Tibial artery (tissue), 4 donors: ENCODE measurements at regions not wholly inside any gene's neighbourhood (a gene's known extent, or its start where the extent isn't known, plus 50 kb on each side); places are given as distances from the start of the nearest gene placed in this dataset.

Source experiments
- DNase-seq, 2 donors: peaks; one replicate each; pipeline ENCODE4 v3.0.0-alpha.2; 2019
- H3K27ac ChIP-seq, 2 donors: fragments of 200-600 bp; sonication (generic) in 1 of 2; 1 replicate in 1 of 2; 2 replicates in 1 of 2; pipeline ENCODE4 v1.5.1; 2018 to 2019; ENCODE audit warnings: mild to moderate bottlenecking in 1 of 2
- H3K27me3 ChIP-seq, 2 donors: fragments of 200-600 bp; sonication (generic) in 1 of 2; one replicate each; pipeline versions ENCODE4 v1.5.1 to v1.6.0; 2016 to 2019
- H3K36me3 ChIP-seq, 3 donors: fragments of 200-600 bp; sonication (generic) in 2 of 3; one replicate each; pipeline ENCODE4 v1.5.1; 2016 to 2019; ENCODE audit warnings: mild to moderate bottlenecking in 2 of 3
- H3K4me1 ChIP-seq, 4 donors: fragments of 200-600 bp; sonication (generic) in 2 of 4; 1 replicate in 3 of 4; 2 replicates in 1 of 4; pipeline ENCODE4 v1.5.1; 2016 to 2019
- H3K4me3 ChIP-seq, 2 donors: fragments of 200-600 bp; sonication (generic) in 1 of 2; 1 replicate in 1 of 2; 2 replicates in 1 of 2; pipeline ENCODE4 v1.5.1; 2018 to 2019; ENCODE audit warnings: mild to moderate bottlenecking in 2 of 2
- H3K9me3 ChIP-seq, 3 donors: fragments of 200-600 bp; sonication (generic) in 1 of 3; one replicate each; pipeline ENCODE4 v1.5.1; 2016 to 2019
- CTCF ChIP-seq, 2 experiments: fragments of 200-600 bp in 1 of 2; fragments of 450-650 bp in 1 of 2; IDR thresholded peaks; one replicate each; pipeline ENCODE4 v1.5.1; 2017 to 2019; ENCODE audit warnings: antibody characterized with exemption in 2 of 2, mild to moderate bottlenecking in 1 of 2, moderate library complexity in 1 of 2
- intact Hi-C: fragments of 100-400 bp; cut with DNase I; formaldehyde crosslinking; loops from one replicate; pipeline ENCODE4 v1.15.0; 2023; ENCODE audit warnings: low total_unique reads

GRCh38 chr7:112624416-112624815 lies 143.6 kb downstream of the LSMEM1 start:
- DNase-seq: no peak
- no peaks in the 10 kb centered on the region for H3K9me3 ChIP-seq
- no peak overlapping the region for H3K27ac ChIP-seq
- no peaks in the 10 kb centered on the region for H3K36me3 ChIP-seq
- intact Hi-C loops: no loop called here
- no peaks in the 10 kb centered on the region for H3K27me3 ChIP-seq
- H3K4me3 ChIP-seq: no peak overlapping the region
- H3K4me1 ChIP-seq: no peaks in the 10 kb centered on the region
- TF ChIP-seq CTCF (IDR thresholded peaks at IDR 0.05): no peak

GRCh38 chr7:112630565-112630964 lies 149.8 kb downstream of the LSMEM1 start:
- intact Hi-C loops: no loop called here
- DNase-seq: no peak
- no peaks in the 10 kb centered on the region for H3K9me3 ChIP-seq
- H3K4me3 ChIP-seq: no peak overlapping the region
- no peaks in the 10 kb centered on the region for H3K36me3 ChIP-seq
- no peak for TF ChIP-seq CTCF (IDR thresholded peaks at IDR 0.05)
- H3K27me3 ChIP-seq: no peaks in the 10 kb centered on the region
- no peak overlapping the region for H3K27ac ChIP-seq
- no peaks in the 10 kb centered on the region for H3K4me1 ChIP-seq

GRCh38 chr7:112634107-112634506 lies 153.3 kb downstream of the LSMEM1 start:
- intact Hi-C loops: no loop called here

GRCh38 chr7:112635742-112636141 lies 154.5 kb downstream of the TMEM168 start:
- H3K36me3 ChIP-seq: no peaks in the 10 kb centered on the region
- no peak for TF ChIP-seq CTCF (IDR thresholded peaks at IDR 0.05)
- H3K4me3 ChIP-seq: no peak overlapping the region
- no peak overlapping the region for H3K27ac ChIP-seq
- no peak for DNase-seq
- H3K27me3 ChIP-seq: no peaks in the 10 kb centered on the region
- intact Hi-C loops: no loop called here
- H3K4me1 ChIP-seq: no peaks in the 10 kb centered on the region
- no peaks in the 10 kb centered on the region for H3K9me3 ChIP-seq

More at GRCh38 chr7:112634107-112634506, 153.3 kb downstream of the LSMEM1 start:
- Histone ChIP-seq H3K9me3 (no peaks in the 10 kb centered on the region), H3K4me1 (no peaks in the 10 kb centered on the region), H3K36me3 (no peaks in the 10 kb centered on the region), H3K27ac (no peak overlapping the region), H3K4me3 (no peak overlapping the region), H3K27me3 (no peaks in the 10 kb centered on the region)
- no peak for TF ChIP-seq CTCF (IDR thresholded peaks at IDR 0.05)
- no peak for DNase-seq

GRCh38 chr7:112638675-112639400 lies 151.4 kb downstream of the TMEM168 start:
- H3K27ac ChIP-seq: no peak overlapping the region
- no peak overlapping the region for H3K4me3 ChIP-seq
- no peaks in the 10 kb centered on the region for H3K4me1 ChIP-seq
- TF ChIP-seq CTCF (IDR thresholded peaks at IDR 0.05): no peak
- H3K9me3 ChIP-seq: peaks cover 0 to 12% (median 7%) of the 10 kb centered on the region in 3 donors
- no peaks in the 10 kb centered on the region for H3K27me3 ChIP-seq
- DNase-seq: no peak
- intact Hi-C loops: no loop called here
- H3K36me3 ChIP-seq: no peaks in the 10 kb centered on the region
